ENCODE measurements at regions not wholly inside any gene's neighbourhood (a gene's known extent, or its start where the extent isn't known, plus 50 kb on each side); places are given as distances from the start of the nearest gene placed in this dataset.
"Not testable (repeated sequence)": the region's sequence is repeated elsewhere in the genome, so short reads cannot be mapped to it uniquely, and the experiment has no call there.

- intact Hi-C loops (cut with DNase I), result no loop called here
Measured at GRCh38 chr1:102550729-102551384, 554.1 kb upstream of the OLFM3 start.

GRCh38 chr1:102546251-102546650, 549.5 kb upstream of the OLFM3 start:
- intact Hi-C loops (cut with DNase I), result no loop called here
- no peak for DNase-seq (ENCODE audit: low spot score)

More at GRCh38 chr1:102550729-102551384, 554.1 kb upstream of the OLFM3 start:
- DNase-seq (ENCODE audit: low spot score), result no peak

- intact Hi-C loops (cut with DNase I), result no loop called here
- no peak for DNase-seq (ENCODE audit: low spot score)
Measured at GRCh38 chr1:102535829-102536505, 539.2 kb upstream of the OLFM3 start.

- intact Hi-C loops (cut with DNase I), result no loop called here
- no peak for DNase-seq (ENCODE audit: low spot score)
Measured at GRCh38 chr1:102531036-102531435, 534.3 kb upstream of the OLFM3 start.

GRCh38 chr1:102529446-102529845, 532.7 kb upstream of the OLFM3 start:
- intact Hi-C loops (cut with DNase I), result no loop called here
- DNase-seq (ENCODE audit: low spot score), result no peak

- no peak for DNase-seq (ENCODE audit: low spot score)
- intact Hi-C loops (cut with DNase I), result no loop called here
Measured at GRCh38 chr1:102500758-102501157, 504.0 kb upstream of the OLFM3 start.

- no peak for DNase-seq (ENCODE audit: low spot score)
- intact Hi-C loops (cut with DNase I), result no loop called here
Measured at GRCh38 chr1:102498929-102499328, 502.2 kb upstream of the OLFM3 start.

GRCh38 chr1:102497810-102498209, 501.1 kb upstream of the OLFM3 start:
- DNase-seq (ENCODE audit: low spot score), result not testable (repeated sequence)

GRCh38 chr1:102472520-102472919, 475.8 kb upstream of the OLFM3 start:
- DNase-seq (ENCODE audit: low spot score), result no peak
- intact Hi-C loops (cut with DNase I), result no loop called here

More at GRCh38 chr1:102497810-102498209, 501.1 kb upstream of the OLFM3 start:
- intact Hi-C loops (cut with DNase I), result not testable (repeated sequence)

GRCh38 chr1:102470767-102471166, 474.0 kb upstream of the OLFM3 start:
- intact Hi-C loops (cut with DNase I), result no loop called here
- DNase-seq (ENCODE audit: low spot score), result no peak

- DNase-seq (ENCODE audit: low spot score), result no peak
- intact Hi-C loops (cut with DNase I), result no loop called here
Measured at GRCh38 chr1:102466487-102466886, 469.8 kb upstream of the OLFM3 start.

GRCh38 chr1:102463328-102463727, 466.6 kb upstream of the OLFM3 start:
- intact Hi-C loops (cut with DNase I), result no loop called here
- DNase-seq (ENCODE audit: low spot score), result no peak

GRCh38 chr1:102442317-102442716, 445.6 kb upstream of the OLFM3 start:
- DNase-seq (ENCODE audit: low spot score); intact Hi-C loops (cut with DNase I): not testable (repeated sequence)

GRCh38 chr1:102435483-102435882, 438.8 kb upstream of the OLFM3 start:
- intact Hi-C loops (cut with DNase I), result no loop called here

GRCh38 chr1:102434421-102434820, 437.7 kb upstream of the OLFM3 start:
- intact Hi-C loops (cut with DNase I), result no loop called here
- DNase-seq (ENCODE audit: low spot score), result no peak

More at GRCh38 chr1:102435483-102435882, 438.8 kb upstream of the OLFM3 start:
- DNase-seq (ENCODE audit: low spot score), result no peak

- intact Hi-C loops (cut with DNase I), result no loop called here
- no peak for DNase-seq (ENCODE audit: low spot score)
Measured at GRCh38 chr1:102431253-102431652, 434.5 kb upstream of the OLFM3 start.

GRCh38 chr1:102420034-102420433, 423.3 kb upstream of the OLFM3 start:
- no peak for DNase-seq (ENCODE audit: low spot score)
- intact Hi-C loops (cut with DNase I), result no loop called here
